Colonic mucosa (tissue), 4 donors: ENCODE measurements at regions not wholly inside any gene's neighbourhood (a gene's known extent, or its start where the extent isn't known, plus 50 kb on each side); places are given as distances from the start of the nearest gene placed in this dataset.

Experiments used
- DNase-seq: peaks from one replicate; pipeline ENCODE4 v3.0.0-alpha.2; 2020
- H3K27ac ChIP-seq: fragments of 200-600 bp; one replicate; pipeline ENCODE4 v1.8.0; 2021
- H3K27me3 ChIP-seq: fragments of 200-600 bp; one replicate; pipeline ENCODE4 v1.8.0; 2021
- H3K36me3 ChIP-seq: fragments of 200-600 bp; one replicate; pipeline ENCODE4 v1.8.0; 2021
- H3K4me1 ChIP-seq: fragments of 200-600 bp; one replicate; pipeline ENCODE4 v1.8.0; 2021; ENCODE audit warnings: mild to moderate bottlenecking
- H3K4me3 ChIP-seq: fragments of 200-600 bp; one replicate; pipeline ENCODE4 v1.8.0; 2021
- H3K9ac ChIP-seq, 2 donors: one replicate each; pipeline ENCODE4 v1.7.0; 2013; ENCODE audit warnings: control low read depth in 2 of 2, low read depth in 2 of 2, low read length in 2 of 2
- H3K9me3 ChIP-seq: fragments of 200-600 bp; one replicate; pipeline ENCODE4 v1.8.0; 2021
- intact Hi-C: fragments of 100-400 bp; cut with DNase I; formaldehyde crosslinking; loops from one replicate; pipeline ENCODE4 v1.14.1; 2022
- TF ChIP-seq, protein P1 (sequence below): fragments of 200-600 bp; IDR thresholded peaks from one replicate; pipeline ENCODE4 v1.8.0; 2022; ENCODE audit warnings: antibody characterized with exemption, mild to moderate bottlenecking
- donor health status: healthy.
- donor health status: DM: no; HTN: no; CAD: no.
- donor health status: DM: no; HTN: no; CAD: no.

DNA sequence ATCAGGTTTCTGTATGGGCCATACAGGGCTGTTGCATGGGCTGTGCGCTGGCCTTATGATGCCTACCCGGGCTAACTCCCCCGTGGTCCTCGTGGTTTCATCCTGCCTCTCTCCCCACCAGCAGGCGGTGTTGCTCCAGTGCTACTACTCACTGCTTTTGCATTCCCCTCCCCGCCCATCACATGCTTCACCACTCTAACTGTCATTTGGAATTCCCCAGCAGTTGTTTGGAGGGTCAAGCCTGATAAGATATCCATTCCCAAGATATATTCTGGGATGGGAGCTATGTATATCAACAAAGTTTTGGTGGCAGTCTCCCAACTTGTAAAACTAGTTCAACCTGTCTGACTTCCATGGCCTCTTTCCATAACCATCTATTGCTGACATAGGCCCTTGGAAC, 233.2 kb upstream of the SOX4 start:
- Histone ChIP-seq H3K9ac (no peak overlapping the region), H3K27me3 (no peaks in the 10 kb centered on the region), H3K27ac (no peak overlapping the region), H3K4me1 (no peaks in the 10 kb centered on the region), H3K4me3 (no peak overlapping the region), H3K36me3 (no peaks in the 10 kb centered on the region), H3K9me3 (no peaks in the 10 kb centered on the region)
- DNase-seq: peak; percentile 68
- intact Hi-C loops: no loop called here
- TF ChIP-seq, protein P1, sequence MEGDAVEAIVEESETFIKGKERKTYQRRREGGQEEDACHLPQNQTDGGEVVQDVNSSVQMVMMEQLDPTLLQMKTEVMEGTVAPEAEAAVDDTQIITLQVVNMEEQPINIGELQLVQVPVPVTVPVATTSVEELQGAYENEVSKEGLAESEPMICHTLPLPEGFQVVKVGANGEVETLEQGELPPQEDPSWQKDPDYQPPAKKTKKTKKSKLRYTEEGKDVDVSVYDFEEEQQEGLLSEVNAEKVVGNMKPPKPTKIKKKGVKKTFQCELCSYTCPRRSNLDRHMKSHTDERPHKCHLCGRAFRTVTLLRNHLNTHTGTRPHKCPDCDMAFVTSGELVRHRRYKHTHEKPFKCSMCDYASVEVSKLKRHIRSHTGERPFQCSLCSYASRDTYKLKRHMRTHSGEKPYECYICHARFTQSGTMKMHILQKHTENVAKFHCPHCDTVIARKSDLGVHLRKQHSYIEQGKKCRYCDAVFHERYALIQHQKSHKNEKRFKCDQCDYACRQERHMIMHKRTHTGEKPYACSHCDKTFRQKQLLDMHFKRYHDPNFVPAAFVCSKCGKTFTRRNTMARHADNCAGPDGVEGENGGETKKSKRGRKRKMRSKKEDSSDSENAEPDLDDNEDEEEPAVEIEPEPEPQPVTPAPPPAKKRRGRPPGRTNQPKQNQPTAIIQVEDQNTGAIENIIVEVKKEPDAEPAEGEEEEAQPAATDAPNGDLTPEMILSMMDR: no peak

DNA sequence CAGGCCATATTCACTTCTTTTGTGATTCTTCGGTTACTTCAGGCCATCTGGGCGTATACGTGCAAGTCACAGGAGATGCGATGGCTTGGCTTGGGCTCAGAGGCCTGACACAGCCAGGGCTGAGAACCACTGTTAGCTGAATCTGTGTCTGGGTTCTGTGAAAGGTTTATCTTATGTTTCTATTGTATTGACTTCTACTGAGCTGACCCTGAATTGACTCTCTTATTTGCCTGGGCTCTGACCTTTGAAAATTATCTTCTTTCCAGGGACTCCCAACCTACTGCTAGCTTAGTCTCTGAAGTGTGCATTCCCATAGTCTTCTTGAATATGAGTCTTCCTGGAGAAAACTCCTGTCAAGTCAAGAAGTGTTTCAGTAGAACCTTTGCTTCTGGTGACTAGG, 226.4 kb upstream of the SOX4 start:
- no peak for DNase-seq
- Histone ChIP-seq H3K9ac (no peak overlapping the region), H3K4me3 (no peak overlapping the region), H3K36me3 (no peaks in the 10 kb centered on the region), H3K4me1 (no peaks in the 10 kb centered on the region), H3K27ac (no peak overlapping the region), H3K9me3 (no peaks in the 10 kb centered on the region), H3K27me3 (no peaks in the 10 kb centered on the region)
- intact Hi-C loops: no loop called here
- TF ChIP-seq, protein P1: no peak

GRCh38 chr6:21367649-21368154, 225.8 kb upstream of the SOX4 start:
- H3K4me1 ChIP-seq: no peaks in the 10 kb centered on the region
- no peak overlapping the region for H3K27ac ChIP-seq
- no peaks in the 10 kb centered on the region for H3K9me3 ChIP-seq
- H3K4me3 ChIP-seq: no peak overlapping the region
- TF ChIP-seq, protein P1: no peak
- H3K9ac ChIP-seq: no peak overlapping the region
- no peaks in the 10 kb centered on the region for H3K36me3 ChIP-seq
- DNase-seq: no peak
- intact Hi-C loops: no loop called here
- H3K27me3 ChIP-seq: no peaks in the 10 kb centered on the region

GRCh38 chr6:21371061-21371460, 222.5 kb upstream of the SOX4 start:
- TF ChIP-seq, protein P1: no peak
- H3K9ac ChIP-seq: no peak overlapping the region
- H3K27me3 ChIP-seq: no peaks in the 10 kb centered on the region
- intact Hi-C loops: no loop called here
- H3K36me3 ChIP-seq: no peaks in the 10 kb centered on the region
- no peaks in the 10 kb centered on the region for H3K9me3 ChIP-seq
- no peaks in the 10 kb centered on the region for H3K4me1 ChIP-seq
- no peak overlapping the region for H3K27ac ChIP-seq
- no peak overlapping the region for H3K4me3 ChIP-seq
- DNase-seq: no peak

- Histone ChIP-seq H3K9ac (no peak overlapping the region), H3K4me3 (no peak overlapping the region), H3K36me3 (no peaks in the 10 kb centered on the region), H3K4me1 (no peaks in the 10 kb centered on the region), H3K27me3 (no peaks in the 10 kb centered on the region), H3K27ac (no peak overlapping the region), H3K9me3 (no peaks in the 10 kb centered on the region)
- intact Hi-C loops: no loop called here
- TF ChIP-seq, protein P1: no peak
- DNase-seq: no peak
Measured at GRCh38 chr6:21371676-21372171, 221.8 kb upstream of the SOX4 start.
